ENCODE measurements at regions not wholly inside any gene's neighbourhood (a gene's known extent, or its start where the extent isn't known, plus 50 kb on each side); places are given as distances from the start of the nearest gene placed in this dataset.
"Not testable (repeated sequence)": the region's sequence is repeated elsewhere in the genome, so short reads cannot be mapped to it uniquely, and the experiment has no call there.

DNA sequence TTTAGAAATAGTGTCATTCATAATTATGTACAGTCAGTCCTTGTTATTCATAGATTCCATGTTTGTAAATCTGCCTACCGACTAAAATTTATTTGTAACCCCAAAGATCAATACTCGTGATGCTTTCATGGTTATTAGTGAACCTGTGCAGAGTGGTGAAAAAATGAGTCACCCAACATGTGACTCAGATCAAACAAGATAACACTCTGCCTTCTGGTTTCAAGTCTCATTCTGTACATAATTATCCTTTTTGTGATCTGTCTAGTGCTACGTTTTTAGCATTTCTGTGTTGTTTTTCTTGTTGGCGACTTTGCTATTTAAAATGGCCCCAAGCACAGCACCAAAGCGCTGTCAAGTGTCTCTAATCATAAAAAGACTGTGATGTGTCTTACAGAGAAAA lies 274.7 kb downstream of the SUCLA2 start:
- no peak overlapping the region for H3K27ac Mint-ChIP-seq
- H3K9me3 ChIP-seq (ENCODE audit: control insufficient read depth, low read length, poor library complexity, severe bottlenecking) = peaks cover 2% of the 10 kb centered on the region
- no peaks in the 10 kb centered on the region for H3K27me3 Mint-ChIP-seq

GRCh38 chr13:47723898-47724297 lies 277.2 kb downstream of the SUCLA2 start:
- Mint-ChIP-seq H3K27me3 (no peaks in the 10 kb centered on the region), H3K4me1 (no peaks in the 10 kb centered on the region), H3K4me3 (no peak overlapping the region), H3K36me3 (ENCODE audit: low read depth) (no peaks in the 10 kb centered on the region), H3K27ac (no peak overlapping the region)
- ATAC-seq = no peak
- H3K9me3 ChIP-seq (ENCODE audit: control insufficient read depth, low read length, poor library complexity, severe bottlenecking) = peaks cover 2% of the 10 kb centered on the region
- no peak for DNase-seq

More for the DNA sequence above, 274.7 kb downstream of the SUCLA2 start:
- no peak for DNase-seq
- H3K36me3 Mint-ChIP-seq (ENCODE audit: low read depth) = no peaks in the 10 kb centered on the region
- ATAC-seq = no peak
- H3K4me3 Mint-ChIP-seq = no peak overlapping the region
- no peaks in the 10 kb centered on the region for H3K4me1 Mint-ChIP-seq

DNA sequence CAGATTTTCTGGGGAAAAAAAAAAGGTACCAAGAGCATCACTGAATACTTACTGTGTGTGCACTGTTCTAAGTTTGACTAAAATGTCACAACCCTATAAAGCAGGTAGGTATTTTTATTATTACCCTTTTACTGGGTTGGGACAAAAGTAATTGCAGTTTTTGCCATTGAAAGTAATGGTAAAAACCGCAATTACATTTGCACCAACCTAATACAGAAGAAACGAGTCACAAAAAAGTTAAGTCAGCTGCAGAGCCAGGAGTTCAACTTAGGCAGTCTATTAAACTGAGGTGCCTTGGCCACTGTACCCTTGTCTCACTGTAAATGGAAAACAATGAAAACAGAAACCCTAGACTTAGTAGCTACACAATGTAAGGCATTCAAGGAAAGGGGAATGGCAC lies 281.9 kb downstream of the SUCLA2 start:
- no peaks in the 10 kb centered on the region for H3K9me3 ChIP-seq (ENCODE audit: control insufficient read depth, low read length, poor library complexity, severe bottlenecking)
- no peaks in the 10 kb centered on the region for H3K36me3 Mint-ChIP-seq (ENCODE audit: low read depth)
- no peak overlapping the region for H3K4me3 Mint-ChIP-seq
- H3K4me1 Mint-ChIP-seq = no peaks in the 10 kb centered on the region
- DNase-seq (no peak), ATAC-seq (no peak)
- H3K27ac Mint-ChIP-seq = no peak overlapping the region
- H3K27me3 Mint-ChIP-seq = no peaks in the 10 kb centered on the region

DNA sequence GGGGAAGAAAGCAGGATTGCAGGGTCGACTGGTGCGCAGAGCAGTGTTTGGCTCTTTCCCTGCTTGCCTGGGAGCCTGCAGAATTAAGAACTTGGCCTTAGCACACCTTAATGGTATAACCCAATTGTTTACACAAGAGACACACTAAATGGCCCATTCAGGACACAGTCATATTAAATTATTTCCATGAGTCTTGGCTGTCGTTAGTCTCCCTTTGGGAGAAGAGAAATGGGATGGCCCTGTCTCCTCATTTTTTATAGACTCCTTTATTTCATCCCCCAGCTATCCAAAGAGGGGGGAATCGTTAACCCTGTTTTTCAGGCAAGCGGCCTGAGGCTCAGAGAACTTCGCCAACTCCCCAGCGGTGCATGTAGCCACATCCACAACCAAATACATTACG lies 282.5 kb downstream of the SUCLA2 start:
- Mint-ChIP-seq H3K36me3 (ENCODE audit: low read depth) (no peaks in the 10 kb centered on the region), H3K27ac (no peak overlapping the region), H3K4me1 (no peaks in the 10 kb centered on the region), H3K4me3 (no peak overlapping the region), H3K27me3 (no peaks in the 10 kb centered on the region)
- DNase-seq (no peak), ATAC-seq (no peak)
- no peaks in the 10 kb centered on the region for H3K9me3 ChIP-seq (ENCODE audit: control insufficient read depth, low read length, poor library complexity, severe bottlenecking)

DNA sequence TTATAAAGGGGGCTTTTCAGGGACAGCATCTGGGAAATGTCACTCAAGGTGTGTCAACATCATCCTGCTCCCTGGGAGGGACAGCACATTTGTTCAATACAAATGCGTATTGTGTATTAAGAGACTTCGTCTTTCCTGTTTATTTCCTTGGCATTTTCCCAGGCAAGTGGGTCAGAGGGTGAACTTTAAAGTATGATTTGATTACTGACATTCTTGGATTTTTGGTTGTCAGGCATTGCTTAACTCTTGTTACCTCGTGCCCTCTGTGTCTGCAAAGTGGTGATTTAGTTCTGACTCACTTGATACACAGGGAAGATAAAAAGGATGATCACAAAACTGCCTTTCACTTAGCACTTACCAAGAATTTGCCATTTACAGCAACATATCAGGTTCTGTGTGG lies 292.7 kb downstream of the SUCLA2 start:
- no peak for DNase-seq
- H3K9me3 ChIP-seq (ENCODE audit: control insufficient read depth, low read length, poor library complexity, severe bottlenecking) = peaks cover 2% of the 10 kb centered on the region
- Mint-ChIP-seq H3K27ac (no peak overlapping the region), H3K4me3 (no peak overlapping the region), H3K36me3 (ENCODE audit: low read depth) (no peaks in the 10 kb centered on the region), H3K4me1 (no peaks in the 10 kb centered on the region), H3K27me3 (peaks cover 9% of the 10 kb centered on the region)
- no peak for ATAC-seq

GRCh38 chr13:47707414-47707813 lies 293.7 kb downstream of the SUCLA2 start:
- H3K27me3 Mint-ChIP-seq = peaks cover 9% of the 10 kb centered on the region
- H3K27ac Mint-ChIP-seq = no peak overlapping the region
- DNase-seq (no peak), ATAC-seq (no peak)
- H3K9me3 ChIP-seq (ENCODE audit: control insufficient read depth, low read length, poor library complexity, severe bottlenecking) = peaks cover 2% of the 10 kb centered on the region
- no peak overlapping the region for H3K4me3 Mint-ChIP-seq
- H3K4me1 Mint-ChIP-seq = no peaks in the 10 kb centered on the region
- no peaks in the 10 kb centered on the region for H3K36me3 Mint-ChIP-seq (ENCODE audit: low read depth)

GRCh38 chr13:47705185-47705584 lies 295.9 kb downstream of the SUCLA2 start:
- Mint-ChIP-seq H3K4me1 (no peaks in the 10 kb centered on the region), H3K27ac (no peak overlapping the region), H3K36me3 (ENCODE audit: low read depth) (no peaks in the 10 kb centered on the region), H3K27me3 (peaks cover 9% of the 10 kb centered on the region), H3K4me3 (no peak overlapping the region)
- no peak for ATAC-seq
- DNase-seq = no peak
- peaks cover 2% of the 10 kb centered on the region for H3K9me3 ChIP-seq (ENCODE audit: control insufficient read depth, low read length, poor library complexity, severe bottlenecking)

- no peak for DNase-seq
- no peaks in the 10 kb centered on the region for H3K4me1 Mint-ChIP-seq
- H3K4me3 Mint-ChIP-seq = no peak overlapping the region
- no peaks in the 10 kb centered on the region for H3K9me3 ChIP-seq (ENCODE audit: control insufficient read depth, low read length, poor library complexity, severe bottlenecking)
- no peak overlapping the region for H3K27ac Mint-ChIP-seq
- ATAC-seq = no peak
- peaks cover 10% of the 10 kb centered on the region for H3K27me3 Mint-ChIP-seq
- H3K36me3 Mint-ChIP-seq (ENCODE audit: low read depth) = no peaks in the 10 kb centered on the region
Measured at GRCh38 chr13:47696674-47697073, 304.4 kb downstream of the SUCLA2 start.

DNA sequence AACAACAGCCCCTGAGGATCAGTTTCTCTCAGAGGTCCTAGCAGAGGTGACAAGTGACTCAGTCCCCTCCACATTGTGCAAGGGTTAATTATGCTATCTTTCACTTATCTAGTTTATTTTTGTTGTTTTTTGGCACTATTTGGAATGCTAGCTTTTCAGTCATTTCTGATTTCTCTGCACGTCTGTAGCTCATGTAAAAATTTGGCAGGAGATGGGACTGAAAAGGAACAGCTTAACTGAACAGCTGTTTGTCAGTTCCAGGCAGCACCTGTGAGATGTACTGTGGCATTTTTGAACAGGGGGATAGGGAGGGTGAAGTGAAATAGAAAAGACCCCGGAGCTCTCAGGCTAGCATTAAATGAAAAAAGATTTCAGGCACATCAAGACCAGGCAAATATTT lies 313.5 kb downstream of the SUCLA2 start:
- no peak overlapping the region for H3K4me3 Mint-ChIP-seq
- H3K27me3 Mint-ChIP-seq = no peaks in the 10 kb centered on the region
- H3K36me3 Mint-ChIP-seq (ENCODE audit: low read depth) = no peaks in the 10 kb centered on the region
- no peaks in the 10 kb centered on the region for H3K4me1 Mint-ChIP-seq
- DNase-seq = no peak
- no peak overlapping the region for H3K27ac Mint-ChIP-seq
- ATAC-seq = no peak
- H3K9me3 ChIP-seq (ENCODE audit: control insufficient read depth, low read length, poor library complexity, severe bottlenecking) = peaks cover 2% of the 10 kb centered on the region

GRCh38 chr13:47685156-47685555 lies 315.9 kb downstream of the SUCLA2 start:
- H3K4me1 Mint-ChIP-seq = not testable (repeated sequence)

GRCh38 chr13:47680748-47681147 lies 320.3 kb downstream of the SUCLA2 start:
- H3K4me1 Mint-ChIP-seq = no peaks in the 10 kb centered on the region
- peaks cover 7% of the 10 kb centered on the region for H3K27me3 Mint-ChIP-seq
- no peak overlapping the region for H3K27ac Mint-ChIP-seq
- no peaks in the 10 kb centered on the region for H3K36me3 Mint-ChIP-seq (ENCODE audit: low read depth)
- ATAC-seq (no peak), DNase-seq (no peak)
- no peaks in the 10 kb centered on the region for H3K9me3 ChIP-seq (ENCODE audit: control insufficient read depth, low read length, poor library complexity, severe bottlenecking)
- H3K4me3 Mint-ChIP-seq = no peak overlapping the region

More at GRCh38 chr13:47685156-47685555, 315.9 kb downstream of the SUCLA2 start:
- H3K27ac Mint-ChIP-seq; ATAC-seq; H3K4me3 Mint-ChIP-seq; H3K9me3 ChIP-seq (ENCODE audit: control insufficient read depth, low read length, poor library complexity, severe bottlenecking); DNase-seq; H3K36me3 Mint-ChIP-seq (ENCODE audit: low read depth); H3K27me3 Mint-ChIP-seq: not testable (repeated sequence)

DNA sequence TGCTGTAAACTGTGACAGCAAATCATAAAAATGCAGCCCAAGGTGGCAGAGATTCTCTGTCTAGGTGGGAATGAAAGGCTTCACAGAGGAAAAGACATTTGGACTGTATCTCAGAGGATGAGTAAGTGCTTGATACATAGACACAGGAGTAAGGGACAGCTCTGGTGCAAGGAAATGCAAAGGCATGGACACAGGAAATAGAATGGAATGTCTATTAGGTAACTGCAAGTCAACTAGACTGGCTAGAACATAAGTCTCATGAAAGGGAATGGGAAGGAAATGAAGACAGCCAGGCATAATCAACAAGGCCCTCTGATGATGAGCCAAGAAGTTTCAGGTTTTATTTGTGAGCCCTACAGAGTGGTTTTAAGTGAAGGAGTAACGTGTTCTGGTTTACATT lies 321.7 kb downstream of the SUCLA2 start:
- H3K4me1 Mint-ChIP-seq = no peaks in the 10 kb centered on the region
- H3K4me3 Mint-ChIP-seq = no peak overlapping the region
- no peaks in the 10 kb centered on the region for H3K36me3 Mint-ChIP-seq (ENCODE audit: low read depth)
- no peak overlapping the region for H3K27ac Mint-ChIP-seq
- DNase-seq = no peak
- H3K9me3 ChIP-seq (ENCODE audit: control insufficient read depth, low read length, poor library complexity, severe bottlenecking) = no peaks in the 10 kb centered on the region
- H3K27me3 Mint-ChIP-seq = peaks cover 7% of the 10 kb centered on the region
- no peak for ATAC-seq

DNA sequence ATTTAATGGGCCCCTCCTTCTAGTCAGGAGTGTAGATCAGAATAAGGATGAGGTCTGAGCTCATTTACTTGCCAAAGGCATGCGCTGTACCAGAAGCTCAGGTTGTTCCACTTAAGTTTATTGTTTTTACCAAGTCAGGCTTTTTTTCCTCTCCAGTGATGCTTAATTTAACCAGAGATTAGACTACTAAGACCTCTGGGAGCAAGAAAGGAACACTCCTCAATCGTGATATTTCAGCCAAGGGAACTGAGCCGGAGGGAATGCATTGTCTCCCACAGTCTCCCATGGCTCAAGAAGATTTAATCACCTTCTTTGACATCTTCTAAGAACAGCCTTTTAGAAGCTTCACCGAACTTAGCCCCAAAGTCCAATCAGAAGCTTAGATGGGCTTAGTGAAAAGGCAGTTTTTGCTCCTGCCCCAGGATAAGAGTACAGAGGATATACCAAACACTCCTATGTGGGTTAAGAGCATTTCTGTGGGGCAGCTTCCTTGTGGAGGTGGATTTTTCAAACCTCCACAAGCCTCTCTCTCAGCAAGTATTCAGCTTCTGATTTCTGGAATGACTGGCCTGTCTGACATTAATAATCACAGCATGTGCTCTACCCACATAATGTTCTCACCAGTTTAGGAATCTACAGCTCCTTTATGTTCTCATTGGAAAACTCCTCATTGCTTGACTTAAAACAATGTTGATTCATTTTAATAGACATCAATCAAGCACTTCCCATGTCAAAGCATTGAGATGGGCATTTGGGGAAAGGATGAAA lies 322.7 kb downstream of the SUCLA2 start:
- Mint-ChIP-seq H3K4me3 (no peak overlapping the region), H3K27ac (no peak overlapping the region), H3K27me3 (peaks cover 7% of the 10 kb centered on the region), H3K36me3 (ENCODE audit: low read depth) (no peaks in the 10 kb centered on the region), H3K4me1 (no peaks in the 10 kb centered on the region)
- ATAC-seq (no peak), DNase-seq (no peak)
- no peaks in the 10 kb centered on the region for H3K9me3 ChIP-seq (ENCODE audit: control insufficient read depth, low read length, poor library complexity, severe bottlenecking)

DNA sequence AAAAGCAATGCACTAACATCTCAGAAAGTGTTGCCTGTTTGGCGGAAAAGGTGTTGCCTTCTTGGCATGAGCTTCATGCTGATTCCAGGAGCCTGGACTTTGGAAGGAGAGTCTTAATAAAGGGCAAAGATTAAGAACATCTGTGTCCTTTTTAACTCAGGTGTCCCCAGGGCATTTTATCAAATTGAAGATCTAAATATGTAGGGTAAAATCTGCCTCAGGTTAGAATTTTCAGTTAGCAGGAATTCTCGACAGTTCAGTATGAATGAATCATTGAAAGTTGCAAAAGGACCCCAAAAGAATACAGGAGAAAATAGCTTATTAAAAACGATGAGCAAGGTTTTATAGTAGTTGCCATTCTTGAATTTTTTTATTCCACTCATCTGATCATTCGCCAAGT lies 325.2 kb downstream of the SUCLA2 start:
- Mint-ChIP-seq H3K27ac (no peak overlapping the region), H3K36me3 (ENCODE audit: low read depth) (no peaks in the 10 kb centered on the region), H3K4me1 (no peaks in the 10 kb centered on the region), H3K4me3 (no peak overlapping the region), H3K27me3 (peaks cover 7% of the 10 kb centered on the region)
- H3K9me3 ChIP-seq (ENCODE audit: control insufficient read depth, low read length, poor library complexity, severe bottlenecking) = no peaks in the 10 kb centered on the region
- ATAC-seq (no peak), DNase-seq (no peak)
